ENCODE measurements at regions not wholly inside any gene's neighbourhood (a gene's known extent, or its start where the extent isn't known, plus 50 kb on each side); places are given as distances from the start of the nearest gene placed in this dataset.

DNA sequence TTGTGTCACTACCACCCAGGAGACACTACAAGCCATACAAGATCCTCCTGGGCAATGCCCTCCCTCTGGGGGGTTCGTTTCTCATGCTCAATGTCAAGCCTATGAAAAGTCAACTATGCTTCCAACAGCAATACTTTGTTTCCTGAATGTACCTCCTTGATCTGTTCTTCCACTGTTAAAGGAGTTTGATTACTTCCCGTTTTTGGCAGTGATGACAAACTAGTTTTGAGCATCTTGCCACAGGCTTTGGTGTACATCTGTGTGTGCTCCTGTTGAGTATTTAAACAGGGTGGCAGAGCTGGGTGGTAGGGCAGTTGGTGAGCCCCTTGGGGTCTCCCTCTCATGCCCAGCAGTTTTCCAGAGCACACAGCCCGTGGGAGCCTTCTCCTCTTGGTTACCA is 81.4 kb downstream of the IL12A start:
- intact Hi-C loops (cut with micrococcal nuclease): no loop called here
- Mint-ChIP-seq H3K27me3 (peaks cover 2% of the 10 kb centered on the region), H3K4me3 (no peak overlapping the region), H3K36me3 (no peaks in the 10 kb centered on the region), H3K4me1 (ENCODE audit: low read depth) (no peaks in the 10 kb centered on the region), H3K9me3 (no peaks in the 10 kb centered on the region), H3K27ac (no peak overlapping the region)
- ChIA-PET CTCF (no interaction called here), POLR2A (no interaction called here)
- no peak for DNase-seq

DNA sequence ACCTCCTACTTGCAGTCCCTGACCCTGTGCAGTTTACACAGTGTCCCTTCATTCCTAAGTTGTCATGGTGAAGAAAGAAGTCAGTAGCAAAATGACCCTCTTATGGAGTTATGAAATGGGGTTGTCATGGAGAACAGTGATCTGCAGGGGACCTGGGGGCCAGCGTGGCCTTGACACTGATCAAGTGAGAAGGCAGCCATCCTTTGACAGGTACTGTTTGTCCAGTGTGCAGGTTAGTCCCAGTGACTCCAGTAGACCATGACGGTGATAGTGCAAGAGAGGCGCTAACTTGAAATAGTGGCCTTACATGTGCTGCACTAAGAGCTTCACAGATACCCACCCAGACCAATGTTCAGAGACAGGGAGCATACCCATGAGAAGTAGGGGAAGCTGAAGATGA is 87.9 kb downstream of the IL12A start:
- Mint-ChIP-seq H3K4me3 (no peak overlapping the region), H3K27me3 (peaks cover under 1% of the 10 kb centered on the region), H3K27ac (no peak overlapping the region), H3K9me3 (no peaks in the 10 kb centered on the region), H3K36me3 (no peaks in the 10 kb centered on the region), H3K4me1 (ENCODE audit: low read depth) (no peaks in the 10 kb centered on the region)
- intact Hi-C loops (cut with micrococcal nuclease): no loop called here
- ChIA-PET POLR2A (no interaction called here), CTCF (no interaction called here)
- no peak for DNase-seq

DNA sequence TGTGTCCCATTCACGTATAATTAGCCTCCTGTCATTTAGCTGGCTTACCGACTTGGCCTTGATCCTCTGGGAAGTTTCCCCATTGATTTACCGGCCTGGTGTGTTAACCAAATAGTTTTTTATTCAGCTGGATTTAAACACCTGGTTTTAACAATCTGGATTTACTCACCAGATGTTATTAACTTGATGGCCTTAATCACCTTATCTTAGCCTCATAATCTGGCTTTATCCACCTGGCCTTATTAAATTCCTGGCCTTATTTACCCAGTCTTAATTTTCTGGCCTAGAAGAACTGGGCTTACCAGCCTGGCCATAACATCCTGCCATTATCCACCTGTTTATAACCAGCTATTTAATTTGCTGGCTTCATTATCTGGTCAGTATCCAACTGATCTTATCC is 89.9 kb downstream of the IL12A start:
- H3K4me1 Mint-ChIP-seq (ENCODE audit: low read depth): no peaks in the 10 kb centered on the region
- H3K27ac Mint-ChIP-seq: no peak overlapping the region
- CTCF ChIA-PET: no interaction called here
- no peaks in the 10 kb centered on the region for H3K27me3 Mint-ChIP-seq
- DNase-seq: no peak
- H3K9me3 Mint-ChIP-seq: peaks cover 5% of the 10 kb centered on the region
- no peak overlapping the region for H3K4me3 Mint-ChIP-seq
- H3K36me3 Mint-ChIP-seq: no peaks in the 10 kb centered on the region
- POLR2A ChIA-PET: no interaction called here
- intact Hi-C loops (cut with micrococcal nuclease): no loop called here

DNA sequence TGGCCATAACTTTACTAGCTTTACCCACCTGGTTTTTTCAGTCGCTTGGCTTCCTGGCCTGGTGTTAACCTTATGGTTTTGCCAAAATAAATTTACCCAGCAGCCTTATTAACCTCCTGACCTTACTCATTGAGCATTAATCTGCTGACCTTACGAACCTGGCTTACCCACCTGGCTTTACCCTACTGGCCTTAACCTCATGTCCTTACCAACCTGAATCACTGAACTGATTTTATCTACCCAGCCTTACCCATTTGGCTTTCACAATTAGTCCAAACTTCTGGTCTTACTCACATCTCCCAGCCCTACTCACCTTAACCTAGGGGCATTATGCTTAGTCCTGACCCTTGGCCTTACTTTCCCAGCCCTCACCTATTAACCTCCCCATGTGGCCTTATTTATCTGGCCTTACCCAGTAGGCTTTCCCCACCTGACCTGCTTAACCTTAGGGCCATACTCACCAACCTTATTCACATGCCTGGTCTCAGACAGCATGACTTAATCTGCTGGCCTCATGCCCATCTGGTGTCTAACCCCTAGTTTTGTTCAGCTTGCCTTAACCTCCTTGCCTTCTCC is 93.4 kb downstream of the IL12A start:
- intact Hi-C loops (cut with micrococcal nuclease): no loop called here
- POLR2A ChIA-PET: no interaction called here
- Mint-ChIP-seq H3K36me3 (no peaks in the 10 kb centered on the region), H3K27ac (no peak overlapping the region), H3K4me1 (ENCODE audit: low read depth) (no peaks in the 10 kb centered on the region), H3K4me3 (no peak overlapping the region), H3K27me3 (no peaks in the 10 kb centered on the region), H3K9me3 (peaks cover 5% of the 10 kb centered on the region)
- CTCF ChIA-PET: no interaction called here
- DNase-seq: no peak

DNA sequence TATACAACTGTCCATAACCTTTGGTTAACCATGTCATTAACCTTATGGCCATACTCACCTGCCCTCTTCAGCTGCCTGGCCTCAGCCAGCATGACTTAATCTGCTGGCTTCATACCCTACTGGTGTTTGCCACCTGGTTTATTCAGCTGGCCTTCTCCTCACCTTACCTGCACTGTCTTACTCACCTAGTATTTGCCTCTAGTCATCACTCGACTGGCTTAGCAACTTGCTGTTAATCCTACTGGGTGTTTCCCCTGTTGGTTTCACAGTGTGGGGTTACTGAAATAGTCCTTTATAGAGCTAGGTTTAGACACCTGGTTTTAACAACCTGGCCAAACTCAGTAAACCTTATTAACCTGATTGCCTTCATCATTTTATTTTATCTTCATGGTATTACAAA is 96.4 kb downstream of the IL12A start:
- H3K9me3 Mint-ChIP-seq: peaks cover 5% of the 10 kb centered on the region
- no peak overlapping the region for H3K4me3 Mint-ChIP-seq
- no peaks in the 10 kb centered on the region for H3K4me1 Mint-ChIP-seq (ENCODE audit: low read depth)
- no peak for DNase-seq
- intact Hi-C loops (cut with micrococcal nuclease): no loop called here
- CTCF ChIA-PET: no interaction called here
- no peaks in the 10 kb centered on the region for H3K36me3 Mint-ChIP-seq
- POLR2A ChIA-PET: no interaction called here
- H3K27me3 Mint-ChIP-seq: no peaks in the 10 kb centered on the region
- H3K27ac Mint-ChIP-seq: no peak overlapping the region

DNA sequence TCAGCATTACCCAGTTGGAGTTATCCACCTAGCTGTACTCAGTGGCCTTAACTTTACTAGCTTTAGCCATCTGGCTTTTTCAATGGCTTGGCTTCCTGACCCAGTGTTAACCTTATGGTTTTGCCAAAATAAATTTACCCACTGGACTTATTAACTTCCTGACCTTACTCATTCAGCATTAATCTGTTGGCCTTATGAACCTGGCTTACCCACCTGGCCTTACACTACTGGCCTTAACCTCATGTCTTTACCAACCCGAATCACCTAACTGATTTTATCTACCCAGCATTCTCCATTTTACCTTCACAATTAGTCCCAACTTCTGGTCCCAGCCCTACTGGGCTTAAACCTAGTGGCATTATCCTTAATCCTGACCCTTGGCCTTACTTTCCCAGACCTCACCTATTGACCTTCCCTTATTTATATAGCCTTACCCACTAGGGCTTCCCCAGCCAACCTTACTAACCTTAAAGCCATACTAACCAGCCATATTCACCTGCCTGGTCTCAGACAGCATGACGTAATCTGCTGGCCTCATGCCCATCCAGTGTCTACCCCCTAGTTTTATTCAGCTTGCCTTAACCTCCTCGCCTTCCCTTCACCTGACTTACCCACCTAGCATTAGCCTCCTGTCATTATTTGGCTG is 100.0 kb downstream of the IL12A start:
- ChIA-PET CTCF (no interaction called here), POLR2A (no interaction called here)
- no peak for DNase-seq
- H3K36me3 Mint-ChIP-seq: no peaks in the 10 kb centered on the region
- no peaks in the 10 kb centered on the region for H3K27me3 Mint-ChIP-seq
- intact Hi-C loops (cut with micrococcal nuclease): no loop called here
- H3K4me1 Mint-ChIP-seq (ENCODE audit: low read depth): no peaks in the 10 kb centered on the region
- no peak overlapping the region for H3K27ac Mint-ChIP-seq
- H3K9me3 Mint-ChIP-seq: no peaks in the 10 kb centered on the region
- H3K4me3 Mint-ChIP-seq: no peak overlapping the region

DNA sequence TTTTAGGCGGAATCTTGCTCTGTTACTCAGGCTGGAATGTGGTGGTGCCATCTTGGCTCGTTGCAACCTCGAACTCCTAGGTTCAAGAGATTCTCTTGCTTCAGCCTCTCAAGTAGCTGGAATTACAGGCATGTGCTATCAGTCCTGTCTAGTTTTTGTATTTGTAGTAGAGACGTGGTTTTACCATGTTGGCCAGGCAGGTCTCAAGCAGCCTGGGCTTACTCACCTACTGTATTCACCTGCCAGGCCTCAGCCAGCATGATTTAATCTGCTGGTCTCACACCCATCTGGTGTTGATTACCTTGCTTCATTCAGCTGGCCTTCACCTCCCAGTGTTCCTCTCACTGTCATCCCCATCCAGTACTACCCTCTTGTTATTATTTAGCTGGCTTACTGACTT is 102.0 kb downstream of the IL12A start:
- ChIA-PET CTCF (no interaction called here), POLR2A (no interaction called here)
- Mint-ChIP-seq H3K4me3 (no peak overlapping the region), H3K36me3 (no peaks in the 10 kb centered on the region), H3K27me3 (no peaks in the 10 kb centered on the region), H3K27ac (no peak overlapping the region), H3K4me1 (ENCODE audit: low read depth) (no peaks in the 10 kb centered on the region), H3K9me3 (no peaks in the 10 kb centered on the region)
- DNase-seq: no peak
- intact Hi-C loops (cut with micrococcal nuclease): no loop called here

DNA sequence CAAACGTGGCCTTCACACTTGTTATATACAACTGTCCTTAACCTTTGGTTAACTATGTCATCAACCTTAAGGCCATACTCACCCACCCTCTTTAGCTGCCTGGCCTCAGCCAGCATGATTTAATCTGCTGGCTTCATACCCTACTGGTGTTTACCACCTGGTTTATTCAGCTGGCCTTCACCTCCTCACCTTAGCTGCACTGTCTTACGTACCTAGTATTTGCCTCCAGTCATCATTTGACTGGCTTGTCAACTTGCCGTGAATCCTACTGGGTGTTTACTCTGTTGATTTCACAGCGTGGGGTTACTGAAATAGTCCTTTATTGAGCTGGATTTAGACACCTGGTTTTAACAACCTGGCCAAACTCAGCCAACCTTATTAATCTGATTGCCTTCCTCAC is 102.8 kb downstream of the IL12A start:
- H3K9me3 Mint-ChIP-seq: no peaks in the 10 kb centered on the region
- H3K4me1 Mint-ChIP-seq (ENCODE audit: low read depth): no peaks in the 10 kb centered on the region
- no peaks in the 10 kb centered on the region for H3K36me3 Mint-ChIP-seq
- POLR2A ChIA-PET: no interaction called here
- CTCF ChIA-PET: no interaction called here
- H3K4me3 Mint-ChIP-seq: no peak overlapping the region
- intact Hi-C loops (cut with micrococcal nuclease): no loop called here
- no peak for DNase-seq
- H3K27ac Mint-ChIP-seq: no peak overlapping the region
- no peaks in the 10 kb centered on the region for H3K27me3 Mint-ChIP-seq

DNA sequence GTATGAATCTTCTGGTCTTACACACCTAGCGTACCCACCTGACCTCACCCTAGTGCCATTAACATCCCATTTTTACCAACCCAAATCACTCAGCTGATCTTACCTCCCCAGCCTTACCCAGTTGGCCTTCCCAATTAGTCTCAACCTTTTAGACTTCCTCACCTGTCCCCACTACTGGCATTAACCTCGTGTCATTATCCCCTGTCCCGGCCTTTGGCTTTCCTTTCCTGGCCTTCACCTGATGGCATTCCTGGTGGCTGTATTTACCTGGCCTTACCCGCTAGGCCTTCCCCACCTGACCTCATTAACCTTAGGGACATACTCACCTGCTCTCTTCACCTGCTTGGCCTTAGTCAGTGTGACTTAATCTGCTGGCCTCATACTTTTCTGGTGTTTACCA is 104.1 kb downstream of the IL12A start:
- ChIA-PET POLR2A (no interaction called here), CTCF (no interaction called here)
- Mint-ChIP-seq H3K9me3 (no peaks in the 10 kb centered on the region), H3K27me3 (no peaks in the 10 kb centered on the region), H3K36me3 (no peaks in the 10 kb centered on the region), H3K4me3 (no peak overlapping the region), H3K4me1 (ENCODE audit: low read depth) (no peaks in the 10 kb centered on the region), H3K27ac (no peak overlapping the region)
- no peak for DNase-seq
- intact Hi-C loops (cut with micrococcal nuclease): no loop called here

DNA sequence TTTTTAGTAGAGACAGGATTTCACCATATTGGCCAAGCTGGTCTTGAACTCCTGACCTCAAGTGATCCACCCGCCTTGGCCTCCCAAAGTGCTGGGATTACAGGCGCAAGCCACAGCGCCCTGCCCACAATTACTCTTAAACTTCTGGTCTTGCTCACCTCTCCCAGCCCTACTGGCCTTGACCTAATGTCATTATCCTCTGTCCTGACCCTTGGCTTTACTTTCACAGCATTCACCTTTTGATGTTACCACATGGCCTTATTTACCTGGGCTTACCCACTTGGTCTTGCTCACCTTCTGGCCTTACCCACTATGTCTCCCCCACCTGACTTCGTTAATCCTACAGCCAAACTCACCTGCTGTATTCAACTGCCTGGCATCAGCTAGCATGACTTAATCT is 105.9 kb downstream of the IL12A start:
- intact Hi-C loops (cut with micrococcal nuclease): no loop called here
- Mint-ChIP-seq H3K4me1 (ENCODE audit: low read depth) (no peaks in the 10 kb centered on the region), H3K4me3 (no peak overlapping the region), H3K36me3 (no peaks in the 10 kb centered on the region), H3K27ac (no peak overlapping the region), H3K27me3 (no peaks in the 10 kb centered on the region), H3K9me3 (no peaks in the 10 kb centered on the region)
- DNase-seq: no peak
- POLR2A ChIA-PET: no interaction called here
- CTCF ChIA-PET: no interaction called here

DNA sequence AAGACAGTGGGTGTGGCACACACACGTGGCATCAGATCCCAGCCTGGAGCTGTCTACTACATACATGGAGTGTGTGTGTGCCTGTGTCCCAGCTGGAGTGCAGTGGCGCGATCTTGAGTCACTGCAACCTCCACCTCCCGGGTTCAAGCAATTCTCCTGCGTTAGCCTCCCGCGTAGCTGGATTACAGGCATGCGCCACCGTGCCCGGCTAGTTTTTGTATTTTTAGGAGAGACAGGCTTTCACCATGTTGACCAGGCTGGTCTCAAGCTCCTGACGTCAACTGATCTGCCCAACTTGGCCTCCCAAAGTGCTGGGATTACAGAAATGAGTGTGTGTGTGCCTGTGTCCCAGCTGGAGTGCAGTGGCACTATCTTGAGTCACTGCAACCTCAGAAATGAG is 108.8 kb downstream of the IL12A start:
- intact Hi-C loops (cut with micrococcal nuclease): no loop called here
- no peaks in the 10 kb centered on the region for H3K4me1 Mint-ChIP-seq (ENCODE audit: low read depth)
- no peaks in the 10 kb centered on the region for H3K36me3 Mint-ChIP-seq

DNA sequence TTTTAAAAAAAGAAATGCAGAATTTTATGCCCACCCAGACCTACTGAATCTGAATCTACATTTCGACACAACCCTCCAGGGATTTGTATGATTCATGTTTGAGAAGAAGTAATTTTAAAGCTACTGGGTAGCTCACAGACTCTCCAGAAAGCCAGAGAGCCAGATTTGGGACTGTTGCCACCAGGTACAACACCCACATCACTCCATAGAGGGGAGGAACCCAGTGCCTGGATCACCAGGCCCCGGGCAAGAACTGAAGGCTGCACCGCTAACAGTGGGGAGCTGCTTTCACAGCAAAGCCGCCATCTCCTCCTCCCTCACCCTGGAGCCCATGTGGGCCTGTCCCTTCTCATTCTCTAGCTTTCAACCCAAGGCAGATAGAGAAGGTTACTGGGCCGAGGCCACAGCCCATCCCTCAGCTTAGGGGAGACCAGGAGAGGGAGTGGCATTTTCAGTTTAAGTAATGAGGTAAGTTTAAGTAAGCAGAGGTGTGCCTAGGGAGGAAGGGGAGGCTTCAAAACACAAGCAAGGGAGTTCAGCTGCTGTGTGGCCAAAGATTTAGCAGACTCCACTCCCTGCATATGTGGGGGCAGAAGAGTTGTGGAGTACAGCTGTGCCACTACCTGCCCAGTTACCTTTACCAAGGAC is 109.8 kb downstream of the IL12A start:
- H3K4me3 Mint-ChIP-seq: no peak overlapping the region
- no peak for DNase-seq
- peaks cover 10% of the 10 kb centered on the region for H3K27me3 Mint-ChIP-seq
- H3K9me3 Mint-ChIP-seq: no peaks in the 10 kb centered on the region
- no peaks in the 10 kb centered on the region for H3K4me1 Mint-ChIP-seq (ENCODE audit: low read depth)
- ChIA-PET CTCF (no interaction called here), POLR2A (no interaction called here)
- no peaks in the 10 kb centered on the region for H3K36me3 Mint-ChIP-seq
- no peak overlapping the region for H3K27ac Mint-ChIP-seq
- intact Hi-C loops (cut with micrococcal nuclease): no loop called here

More for the DNA sequence above, 108.8 kb downstream of the IL12A start:
- Mint-ChIP-seq H3K4me3 (no peak overlapping the region), H3K27me3 (peaks cover 9% of the 10 kb centered on the region), H3K27ac (no peak overlapping the region), H3K9me3 (no peaks in the 10 kb centered on the region)
- no peak for DNase-seq
- ChIA-PET CTCF (no interaction called here), POLR2A (no interaction called here)

DNA sequence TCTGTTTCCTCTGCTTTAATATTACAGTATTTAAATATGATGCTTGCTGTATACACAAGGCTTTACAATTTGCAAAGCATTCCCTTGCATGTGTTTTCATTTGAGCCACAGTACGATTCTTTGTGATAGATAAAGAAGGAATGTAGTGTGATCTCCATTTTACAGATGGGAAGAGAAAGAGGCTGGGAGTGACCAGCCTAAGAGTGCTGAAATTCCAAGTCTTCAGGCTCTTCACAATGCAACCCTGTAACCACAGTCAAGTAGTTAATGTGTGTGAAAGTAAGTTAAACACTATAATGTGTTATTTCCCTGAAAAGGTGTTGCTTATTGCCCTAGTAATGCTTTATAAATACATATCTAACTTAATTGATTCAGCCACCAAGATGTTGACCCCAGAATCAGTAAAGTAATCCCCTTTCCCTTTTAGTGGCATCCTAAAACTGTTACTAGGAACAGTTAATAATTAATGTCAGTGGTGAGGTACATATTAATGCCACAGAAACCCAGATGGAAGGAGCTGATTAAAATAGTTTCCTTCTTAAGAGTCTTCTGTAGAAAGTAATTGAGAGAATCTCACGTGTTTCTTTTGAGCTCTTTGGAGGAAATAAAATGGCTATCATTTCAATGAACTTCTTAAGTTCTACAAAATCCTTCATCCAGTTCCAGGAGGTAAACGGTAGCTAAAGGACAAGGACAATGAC is 110.4 kb downstream of the IL12A start:
- H3K4me3 Mint-ChIP-seq: no peak overlapping the region
- ChIA-PET POLR2A (no interaction called here), CTCF (no interaction called here)
- no peaks in the 10 kb centered on the region for H3K9me3 Mint-ChIP-seq
- intact Hi-C loops (cut with micrococcal nuclease): no loop called here
- peaks cover 10% of the 10 kb centered on the region for H3K27me3 Mint-ChIP-seq
- no peaks in the 10 kb centered on the region for H3K4me1 Mint-ChIP-seq (ENCODE audit: low read depth)
- H3K36me3 Mint-ChIP-seq: no peaks in the 10 kb centered on the region
- H3K27ac Mint-ChIP-seq: no peak overlapping the region
- no peak for DNase-seq
